HL-60 (cell line): ENCODE measurements at regions not wholly inside any gene's neighbourhood (a gene's known extent, or its start where the extent isn't known, plus 50 kb on each side); places are given as distances from the start of the nearest gene placed in this dataset.

Source experiments
- GABPA ChIP-seq: IDR thresholded peaks from 2 replicates; pipeline ENCODE4 v1.6.1; 2012; ENCODE audit warnings: low read depth
- POLR2AphosphoS5 ChIP-seq: IDR thresholded peaks from 2 replicates; pipeline ENCODE4 v1.6.1; 2012; ENCODE audit warnings: low read depth
- REST ChIP-seq: IDR thresholded peaks from 2 replicates; pipeline ENCODE4 v1.6.1; 2012; ENCODE audit warnings: low read depth; ENCODE audit not compliant: insufficient replicate concordance
- SPI1 ChIP-seq: IDR thresholded peaks from 2 replicates; pipeline ENCODE4 v1.6.1; 2012; ENCODE audit warnings: low read depth, mild to moderate bottlenecking, borderline replicate concordance
- TF ChIP-seq, protein P1 (sequence below): IDR thresholded peaks from one replicate; pipeline ENCODE4 v1.5.1; 2011; ENCODE audit warnings: low read length, control low read depth, inconsistent platforms; ENCODE audit not compliant: insufficient read depth

- TF ChIP-seq POLR2AphosphoS5 (no peak), REST (no peak), GABPA (no peak), SPI1 (no peak)
- TF ChIP-seq, protein P1, sequence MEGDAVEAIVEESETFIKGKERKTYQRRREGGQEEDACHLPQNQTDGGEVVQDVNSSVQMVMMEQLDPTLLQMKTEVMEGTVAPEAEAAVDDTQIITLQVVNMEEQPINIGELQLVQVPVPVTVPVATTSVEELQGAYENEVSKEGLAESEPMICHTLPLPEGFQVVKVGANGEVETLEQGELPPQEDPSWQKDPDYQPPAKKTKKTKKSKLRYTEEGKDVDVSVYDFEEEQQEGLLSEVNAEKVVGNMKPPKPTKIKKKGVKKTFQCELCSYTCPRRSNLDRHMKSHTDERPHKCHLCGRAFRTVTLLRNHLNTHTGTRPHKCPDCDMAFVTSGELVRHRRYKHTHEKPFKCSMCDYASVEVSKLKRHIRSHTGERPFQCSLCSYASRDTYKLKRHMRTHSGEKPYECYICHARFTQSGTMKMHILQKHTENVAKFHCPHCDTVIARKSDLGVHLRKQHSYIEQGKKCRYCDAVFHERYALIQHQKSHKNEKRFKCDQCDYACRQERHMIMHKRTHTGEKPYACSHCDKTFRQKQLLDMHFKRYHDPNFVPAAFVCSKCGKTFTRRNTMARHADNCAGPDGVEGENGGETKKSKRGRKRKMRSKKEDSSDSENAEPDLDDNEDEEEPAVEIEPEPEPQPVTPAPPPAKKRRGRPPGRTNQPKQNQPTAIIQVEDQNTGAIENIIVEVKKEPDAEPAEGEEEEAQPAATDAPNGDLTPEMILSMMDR: no peak
Measured at GRCh38 chr17:79420318-79421243, 190.3 kb downstream of the RBFOX3 start.
